Activated T-helper 9 cell treated with anti-CD3 and anti-CD28 coated beads, Interleukin-2, amount 50 U/mL, for 16 hours (primary cell): ENCODE measurements at regions not wholly inside any gene's neighbourhood (a gene's known extent, or its start where the extent isn't known, plus 50 kb on each side); places are given as distances from the start of the nearest gene placed in this dataset.
"Not testable (repeated sequence)": the region's sequence is repeated elsewhere in the genome, so short reads cannot be mapped to it uniquely, and the experiment has no call there.

Experiments
- DNase-seq: peaks from one replicate; pipeline ENCODE4 v3.0.0-alpha.2; 2020; ENCODE audit warnings: low read depth

GRCh38 chr3:16708285-16708684, 103.1 kb upstream of the DAZL start:
- DNase-seq = no peak

- not testable (repeated sequence) for DNase-seq
These were observed 106.5 kb upstream of the DAZL start for GRCh38 chr3:16711691-16712090.

- DNase-seq = no peak
These were observed 110.1 kb upstream of the DAZL start for GRCh38 chr3:16715281-16715680.

GRCh38 chr3:16719426-16719825, 114.2 kb upstream of the DAZL start:
- DNase-seq = no peak

GRCh38 chr3:16720367-16720940, 115.2 kb upstream of the DAZL start:
- no peak for DNase-seq

GRCh38 chr3:16721494-16721893, 116.3 kb upstream of the DAZL start:
- no peak for DNase-seq

GRCh38 chr3:16723978-16724377, 118.8 kb upstream of the DAZL start:
- no peak for DNase-seq

GRCh38 chr3:16724487-16724886, 119.3 kb upstream of the DAZL start:
- DNase-seq = no peak

GRCh38 chr3:16725972-16726371, 120.7 kb upstream of the DAZL start:
- no peak for DNase-seq

- DNase-seq = no peak
These were observed 123.8 kb upstream of the DAZL start for GRCh38 chr3:16728770-16729745.

- DNase-seq = no peak
These were observed 133.2 kb upstream of the DAZL start for GRCh38 chr3:16738451-16738850.

GRCh38 chr3:16739541-16740105, 134.4 kb upstream of the DAZL start:
- no peak for DNase-seq

GRCh38 chr3:16740515-16740914, 135.3 kb upstream of the DAZL start:
- no peak for DNase-seq

- DNase-seq = no peak
These were observed 136.0 kb upstream of the DAZL start for GRCh38 chr3:16741103-16741758.

GRCh38 chr3:16741890-16742289, 136.7 kb upstream of the DAZL start:
- DNase-seq = no peak

GRCh38 chr3:16743276-16743675, 138.1 kb upstream of the DAZL start:
- no peak for DNase-seq

GRCh38 chr3:16759227-16759903, 125.4 kb upstream of the PLCL2 start:
- no peak for DNase-seq

- no peak for DNase-seq
These were observed 123.2 kb upstream of the PLCL2 start for GRCh38 chr3:16761571-16761970.

GRCh38 chr3:16765661-16766060, 119.1 kb upstream of the PLCL2 start:
- no peak for DNase-seq

GRCh38 chr3:16767006-16767405, 117.7 kb upstream of the PLCL2 start:
- no peak for DNase-seq

- no peak for DNase-seq
These were observed 116.7 kb upstream of the PLCL2 start for GRCh38 chr3:16768014-16768413.

- no peak for DNase-seq
These were observed 115.8 kb upstream of the PLCL2 start for GRCh38 chr3:16768956-16769355.
